ENCODE measurements at regions not wholly inside any gene's neighbourhood (a gene's known extent, or its start where the extent isn't known, plus 50 kb on each side); places are given as distances from the start of the nearest gene placed in this dataset.

DNA sequence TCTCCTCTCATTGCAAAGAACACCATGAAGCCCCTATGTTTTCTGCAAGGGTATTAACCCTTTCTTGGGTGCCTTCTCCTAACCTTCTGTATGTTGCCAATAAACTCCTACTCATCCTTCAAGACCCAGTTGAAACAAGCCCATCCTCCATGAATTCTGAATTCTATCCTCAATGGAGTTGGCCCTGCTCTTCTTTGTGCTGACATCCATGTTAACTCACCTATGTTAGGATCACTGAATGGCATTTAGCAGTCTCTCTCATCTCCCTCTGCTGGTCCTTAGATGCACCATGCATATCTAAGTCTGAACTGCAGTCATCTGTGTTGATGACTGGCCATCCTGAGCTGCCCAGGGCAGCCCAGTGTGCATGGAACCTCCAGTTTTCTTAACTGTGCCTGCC is 129.8 kb downstream of the BUB3 start:
- Histone ChIP-seq H3K9me3 (ENCODE audit: low read length) (no peaks in the 10 kb centered on the region), H3K4me2 (ENCODE audit: low read depth, low read length) (no peak overlapping the region), H4K20me1 (ENCODE audit: insufficient read depth, low read length) (no peaks in the 10 kb centered on the region), H3K79me2 (ENCODE audit: insufficient read depth, low read length) (no peaks in the 10 kb centered on the region), H3K4me1 (ENCODE audit: insufficient read depth, low read length) (no peaks in the 10 kb centered on the region), H3K27me3 (ENCODE audit: control insufficient read depth in 1 of 2, insufficient read depth in 2 of 2, low read length in 2 of 2) (peaks cover 0 to 9% of the 10 kb centered on the region in 2 experiments; a peak in 1 of 5 replicates), H3K36me3 (replicated peaks in 1 of 2; ENCODE audit: control insufficient read depth in 1 of 2, insufficient read depth in 2 of 2, low read length in 2 of 2) (no peaks in the 10 kb centered on the region), H3K4me3 (replicated peaks in 1 of 3; ENCODE audit: insufficient read depth in 1 of 3, low read depth in 2 of 3, low read length in 3 of 3) (no peak overlapping the region), H3K9ac (ENCODE audit: insufficient read depth, low read depth, low read length) (no peak overlapping the region), H3K27ac (ENCODE audit: extremely low read length, insufficient read depth, low read length) (no peak overlapping the region), H2AFZ (ENCODE audit: low read length) (no peak overlapping the region)
- in situ Hi-C loops (cut with HindIII; ENCODE audit: extremely low pct_ligation_motif_present, low pct_unique_long_range_greater_than_20kb): no loop called here
- ChIA-PET CTCF (ENCODE audit: low intra/inter-chr PET ratio, low total read pairs) (interaction anchor here (1.6 kb wide), 1 partner anchor 151 kb away, joined by 8 read pairs; no protein-coding TSS in a partner anchor), POLR2A (no interaction called here)
- TF ChIP-seq SKI (IDR thresholded peaks at IDR 0.05; ENCODE audit: partially characterized antibody): no peak
- peak; percentile 53; the same call in 1 of the 2 replicates for TF ChIP-seq ZNF652 (CRISPR knock-in tag; IDR thresholded peaks at IDR 0.05; ENCODE audit: borderline replicate concordance, low read depth)
- peak; percentile 35; the same call in 1 of the 2 replicates for TF ChIP-seq SMC3 (IDR thresholded peaks at IDR 0.05; ENCODE audit: low read length)
- TF ChIP-seq STAG1 (CRISPR knock-in tag; IDR thresholded peaks at IDR 0.05): peak; percentile 29
- TF ChIP-seq, protein P1, sequence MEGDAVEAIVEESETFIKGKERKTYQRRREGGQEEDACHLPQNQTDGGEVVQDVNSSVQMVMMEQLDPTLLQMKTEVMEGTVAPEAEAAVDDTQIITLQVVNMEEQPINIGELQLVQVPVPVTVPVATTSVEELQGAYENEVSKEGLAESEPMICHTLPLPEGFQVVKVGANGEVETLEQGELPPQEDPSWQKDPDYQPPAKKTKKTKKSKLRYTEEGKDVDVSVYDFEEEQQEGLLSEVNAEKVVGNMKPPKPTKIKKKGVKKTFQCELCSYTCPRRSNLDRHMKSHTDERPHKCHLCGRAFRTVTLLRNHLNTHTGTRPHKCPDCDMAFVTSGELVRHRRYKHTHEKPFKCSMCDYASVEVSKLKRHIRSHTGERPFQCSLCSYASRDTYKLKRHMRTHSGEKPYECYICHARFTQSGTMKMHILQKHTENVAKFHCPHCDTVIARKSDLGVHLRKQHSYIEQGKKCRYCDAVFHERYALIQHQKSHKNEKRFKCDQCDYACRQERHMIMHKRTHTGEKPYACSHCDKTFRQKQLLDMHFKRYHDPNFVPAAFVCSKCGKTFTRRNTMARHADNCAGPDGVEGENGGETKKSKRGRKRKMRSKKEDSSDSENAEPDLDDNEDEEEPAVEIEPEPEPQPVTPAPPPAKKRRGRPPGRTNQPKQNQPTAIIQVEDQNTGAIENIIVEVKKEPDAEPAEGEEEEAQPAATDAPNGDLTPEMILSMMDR (CRISPR knock-in tag; IDR thresholded peaks at IDR 0.05): peak; percentile 42; the same call in 1 of the 2 replicates
- no peak for TF ChIP-seq KLF11 (CRISPR knock-in tag; IDR thresholded peaks at IDR 0.05)
- FAIRE-seq: peak; percentile 36
- ATAC-seq: peak; percentile 85
- BruUV-seq (replicated peaks): no TSS peak
- DNase-seq (ENCODE audit: low spot score): peak; percentile 18
- intact Hi-C loops (cut with micrococcal nuclease; ENCODE audit: unreplicated experiment): loop anchor here (1.0 kb wide), 1 partner anchor 151 kb away; no protein-coding TSS in a partner anchor

DNA sequence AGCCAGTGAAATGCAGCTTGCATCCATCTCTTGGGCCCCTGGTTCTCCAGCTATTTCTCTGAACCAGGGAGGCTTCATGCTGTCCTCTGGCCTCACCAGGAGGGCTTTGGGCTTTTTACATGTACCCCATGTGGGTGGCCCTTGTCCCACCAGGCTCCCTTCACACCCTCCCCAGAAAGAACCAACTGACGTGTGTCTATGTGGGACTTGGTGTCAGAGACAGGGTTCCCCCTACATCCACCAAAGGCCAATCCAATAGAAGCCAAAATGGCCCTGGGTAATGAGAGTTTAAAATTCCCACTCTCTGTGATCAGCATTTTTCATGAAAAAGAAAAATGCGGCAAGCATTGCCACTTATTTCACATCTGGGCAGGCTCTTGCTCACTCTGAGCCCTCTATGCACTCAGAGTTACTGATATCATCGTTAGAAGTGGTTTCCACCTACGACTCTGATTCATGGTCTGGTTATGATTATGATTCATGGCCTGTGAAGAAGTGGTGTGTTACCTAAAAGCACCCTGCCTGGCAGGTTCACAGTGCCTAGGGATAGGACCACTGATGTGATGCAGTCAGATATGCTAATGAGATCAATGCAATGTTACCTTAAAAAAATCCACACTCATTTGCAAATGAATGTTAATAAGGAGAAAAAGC is 133.5 kb downstream of the BUB3 start:
- FAIRE-seq (no peak), ATAC-seq (no peak), DNase-seq (ENCODE audit: low spot score) (no peak)
- Histone ChIP-seq H3K9me3 (ENCODE audit: low read length) (no peaks in the 10 kb centered on the region), H3K4me3 (replicated peaks in 1 of 3; ENCODE audit: insufficient read depth in 1 of 3, low read depth in 2 of 3, low read length in 3 of 3) (no peak overlapping the region), H3K27me3 (ENCODE audit: control insufficient read depth in 1 of 2, insufficient read depth in 2 of 2, low read length in 2 of 2) (peaks cover 0 to 7% of the 10 kb centered on the region in 2 experiments; a peak in 1 of 5 replicates), H3K79me2 (ENCODE audit: insufficient read depth, low read length) (no peaks in the 10 kb centered on the region), H3K27ac (ENCODE audit: extremely low read length, insufficient read depth, low read length) (no peak overlapping the region), H3K4me1 (ENCODE audit: insufficient read depth, low read length) (no peaks in the 10 kb centered on the region), H3K36me3 (replicated peaks in 1 of 2; ENCODE audit: control insufficient read depth in 1 of 2, insufficient read depth in 2 of 2, low read length in 2 of 2) (no peaks in the 10 kb centered on the region), H3K4me2 (ENCODE audit: low read depth, low read length) (no peak overlapping the region), H4K20me1 (ENCODE audit: insufficient read depth, low read length) (no peaks in the 10 kb centered on the region), H3K9ac (ENCODE audit: insufficient read depth, low read depth, low read length) (no peak overlapping the region), H2AFZ (ENCODE audit: low read length) (no peak overlapping the region)
- intact Hi-C loops (cut with micrococcal nuclease; ENCODE audit: unreplicated experiment): no loop called here
- BruUV-seq (replicated peaks): no TSS peak
- CTCF ChIA-PET (ENCODE audit: low intra/inter-chr PET ratio, low total read pairs): no interaction called here
- in situ Hi-C loops (cut with HindIII; ENCODE audit: extremely low pct_ligation_motif_present, low pct_unique_long_range_greater_than_20kb): no loop called here
- POLR2A ChIA-PET: no interaction called here
- 0% methylated on average over 3 of the region's 4 CpGs for WGBS (ENCODE audit: low lambda C conversion rate)
- TF ChIP-seq, protein P2, sequence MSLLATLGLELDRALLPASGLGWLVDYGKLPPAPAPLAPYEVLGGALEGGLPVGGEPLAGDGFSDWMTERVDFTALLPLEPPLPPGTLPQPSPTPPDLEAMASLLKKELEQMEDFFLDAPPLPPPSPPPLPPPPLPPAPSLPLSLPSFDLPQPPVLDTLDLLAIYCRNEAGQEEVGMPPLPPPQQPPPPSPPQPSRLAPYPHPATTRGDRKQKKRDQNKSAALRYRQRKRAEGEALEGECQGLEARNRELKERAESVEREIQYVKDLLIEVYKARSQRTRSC (CRISPR knock-in tag; IDR thresholded peaks at IDR 0.05; ENCODE audit: low read depth): no peak
- TF ChIP-seq, protein P3, sequence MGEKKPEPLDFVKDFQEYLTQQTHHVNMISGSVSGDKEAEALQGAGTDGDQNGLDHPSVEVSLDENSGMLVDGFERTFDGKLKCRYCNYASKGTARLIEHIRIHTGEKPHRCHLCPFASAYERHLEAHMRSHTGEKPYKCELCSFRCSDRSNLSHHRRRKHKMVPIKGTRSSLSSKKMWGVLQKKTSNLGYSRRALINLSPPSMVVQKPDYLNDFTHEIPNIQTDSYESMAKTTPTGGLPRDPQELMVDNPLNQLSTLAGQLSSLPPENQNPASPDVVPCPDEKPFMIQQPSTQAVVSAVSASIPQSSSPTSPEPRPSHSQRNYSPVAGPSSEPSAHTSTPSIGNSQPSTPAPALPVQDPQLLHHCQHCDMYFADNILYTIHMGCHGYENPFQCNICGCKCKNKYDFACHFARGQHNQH (CRISPR knock-in tag; IDR thresholded peaks at IDR 0.05): no peak
- TF ChIP-seq MXI1 (IDR thresholded peaks at IDR 0.05; ENCODE audit: borderline replicate concordance, low read depth, low read length) (no peak), ZNF143 (CRISPR knock-in tag; IDR thresholded peaks at IDR 0.05) (no peak), ZNF501 (CRISPR knock-in tag; IDR thresholded peaks at IDR 0.05) (no peak), JARID2 (CRISPR knock-in tag; IDR thresholded peaks at IDR 0.05; ENCODE audit: insufficient replicate concordance) (no peak), KMT2B (CRISPR knock-in tag; IDR thresholded peaks at IDR 0.05) (no peak), KLF9 (CRISPR knock-in tag; IDR thresholded peaks at IDR 0.05; ENCODE audit: low read depth) (no peak), NFKB2 (CRISPR knock-in tag; IDR thresholded peaks at IDR 0.05; ENCODE audit: borderline replicate concordance) (no peak), NPAS2 (CRISPR knock-in tag; IDR thresholded peaks at IDR 0.05; ENCODE audit: borderline replicate concordance) (no peak), XBP1 (CRISPR knock-in tag; IDR thresholded peaks at IDR 0.05) (no peak)

All from HepG2 (cell line).